HepG2 (cell line): ENCODE measurements at regions not wholly inside any gene's neighbourhood (a gene's known extent, or its start where the extent isn't known, plus 50 kb on each side); places are given as distances from the start of the nearest gene placed in this dataset.

Experiments
- CTCF ChIP-seq: sonication (generic); formaldehyde crosslinking; IDR thresholded peaks from 2 replicates; pipeline ENCODE4 v1.5.0; 2020; ENCODE audit warnings: mild to moderate bottlenecking, missing genetic modification reagents, moderate library complexity
- REST ChIP-seq, 2 experiments: IDR thresholded peaks; 2 replicates each; pipeline ENCODE4 v1.6.1; 2011 to 2012; ENCODE audit warnings: low read length in 2 of 2, borderline replicate concordance in 1 of 2, low read depth in 1 of 2, mild to moderate bottlenecking in 1 of 2, moderate library complexity in 1 of 2
- SIN3A ChIP-seq: IDR thresholded peaks from 2 replicates; pipeline ENCODE4 v1.6.1; 2011; ENCODE audit warnings: low read depth, mild to moderate bottlenecking, control low read depth, low read length, borderline replicate concordance
- SUZ12 ChIP-seq: fragments of 150-350 bp; IDR thresholded peaks from 2 replicates; pipeline ENCODE4 v1.6.1; 2014; ENCODE audit warnings: low read depth, low read length
- THAP7 ChIP-seq: sonication (generic); formaldehyde crosslinking; IDR thresholded peaks from 2 replicates; pipeline ENCODE4 v1.8.1; 2023; ENCODE audit warnings: mild to moderate bottlenecking, missing genetic modification reagents
- ZKSCAN1 ChIP-seq: fragments of 150-350 bp; IDR thresholded peaks from 2 replicates; pipeline ENCODE4 v1.6.1; 2014; ENCODE audit warnings: low read length
- ZNF142 ChIP-seq: sonication (generic); formaldehyde crosslinking; IDR thresholded peaks from 2 replicates; pipeline ENCODE4 v1.4.0; 2020; ENCODE audit warnings: missing genetic modification reagents
- ZNF780A ChIP-seq: sonication (generic); formaldehyde crosslinking; IDR thresholded peaks from 2 replicates; pipeline ENCODE4 v1.8.0; 2022; ENCODE audit warnings: mild to moderate bottlenecking, missing genetic modification reagents, moderate library complexity

- TF ChIP-seq SUZ12 (no peak), SIN3A (no peak), ZKSCAN1 (no peak), CTCF (CRISPR knock-in tag) (no peak), REST (IDR thresholded peaks at IDR 0.05; ENCODE audit: borderline replicate concordance in 1 of 2, low read depth in 1 of 2, low read length in 2 of 2) (no peak), THAP7 (CRISPR knock-in tag) (no peak), ZNF142 (CRISPR knock-in tag) (no peak), ZNF780A (CRISPR knock-in tag) (no peak)
Measured at GRCh38 chr16:35147556-35148504, 1688.4 kb downstream of the TP53TG3F start.
